CD4-positive, CD25-positive, alpha-beta regulatory T cell (primary cell): ENCODE measurements at regions not wholly inside any gene's neighbourhood (a gene's known extent, or its start where the extent isn't known, plus 50 kb on each side); places are given as distances from the start of the nearest gene placed in this dataset.
"Not testable (repeated sequence)": the region's sequence is repeated elsewhere in the genome, so short reads cannot be mapped to it uniquely, and the experiment has no call there.

ENCODE experiments used
- ATAC-seq, 2 donors: fragments of 150-1000 bp; cut with Tn5 transposase; one replicate each; pipeline ENCODE4 v1.10.0; 2021; ENCODE audit warnings: low read depth in 2 of 2, moderate number of reproducible peaks in 2 of 2, moderate library complexity in 1 of 2
- DNase-seq, 3 donors: peaks; one replicate each; pipeline versions ENCODE4 v3.0.0 to v3.0.0-alpha.2; 2012 to 2022; ENCODE audit warnings: mixed read lengths in 1 of 3
- H3K27ac ChIP-seq: one replicate; pipeline ENCODE4 v1.7.0; 2013; ENCODE audit warnings: mild to moderate bottlenecking, low read length; ENCODE audit not compliant: insufficient read depth, poor library complexity, severe bottlenecking
- H3K27me3 ChIP-seq: one replicate; pipeline ENCODE4 v1.7.0; 2013; ENCODE audit warnings: low read length; ENCODE audit not compliant: control insufficient read depth, insufficient read depth
- H3K36me3 ChIP-seq: one replicate; pipeline ENCODE4 v1.7.0; 2013; ENCODE audit warnings: mild to moderate bottlenecking, low read length, moderate library complexity; ENCODE audit not compliant: control insufficient read depth, insufficient read depth
- H3K4me1 ChIP-seq: 2 replicates; pipeline ENCODE4 v1.7.0; 2013; ENCODE audit warnings: mild to moderate bottlenecking, low read length; ENCODE audit not compliant: insufficient read depth, control insufficient read depth, poor library complexity, severe bottlenecking
- H3K4me3 ChIP-seq: one replicate; pipeline ENCODE4 v1.7.0; 2013; ENCODE audit warnings: low read depth, mild to moderate bottlenecking, low read length, moderate library complexity
- H3K9me3 ChIP-seq, 2 experiments: 1 replicate in 1 of 2; 2 replicates in 1 of 2; pipeline ENCODE4 v1.7.0; 2013; ENCODE audit warnings: low read length in 2 of 2, mild to moderate bottlenecking in 1 of 2, moderate library complexity in 1 of 2; ENCODE audit not compliant: control insufficient read depth in 2 of 2
- H3K27ac Mint-ChIP-seq, 3 donors: one replicate each; pipeline ENCODE4 v1.8.0; 2020 to 2022; ENCODE audit warnings: mild to moderate bottlenecking in 3 of 3, mixed read lengths in 3 of 3, moderate library complexity in 2 of 3
- H3K27me3 Mint-ChIP-seq: one replicate; pipeline ENCODE4 v1.8.0; 2022; ENCODE audit warnings: mild to moderate bottlenecking, mixed read lengths
- H3K36me3 Mint-ChIP-seq: one replicate; pipeline ENCODE4 v1.8.0; 2020; ENCODE audit warnings: mixed read lengths
- H3K4me1 Mint-ChIP-seq, 4 donors: one replicate each; pipeline ENCODE4 v1.8.0; 2020 to 2022; ENCODE audit warnings: mixed read lengths in 4 of 4, mild to moderate bottlenecking in 1 of 4
- H3K4me3 Mint-ChIP-seq, 4 donors: one replicate each; pipeline ENCODE4 v1.8.0; 2020 to 2022; ENCODE audit warnings: mild to moderate bottlenecking in 4 of 4, mixed read lengths in 4 of 4, moderate library complexity in 3 of 4
- H3K9me3 Mint-ChIP-seq, 7 donors: one replicate each; pipeline ENCODE4 v1.8.0; 2020 to 2022; ENCODE audit warnings: mixed read lengths in 7 of 7, mild to moderate bottlenecking in 3 of 7, moderate library complexity in 2 of 7

DNA sequence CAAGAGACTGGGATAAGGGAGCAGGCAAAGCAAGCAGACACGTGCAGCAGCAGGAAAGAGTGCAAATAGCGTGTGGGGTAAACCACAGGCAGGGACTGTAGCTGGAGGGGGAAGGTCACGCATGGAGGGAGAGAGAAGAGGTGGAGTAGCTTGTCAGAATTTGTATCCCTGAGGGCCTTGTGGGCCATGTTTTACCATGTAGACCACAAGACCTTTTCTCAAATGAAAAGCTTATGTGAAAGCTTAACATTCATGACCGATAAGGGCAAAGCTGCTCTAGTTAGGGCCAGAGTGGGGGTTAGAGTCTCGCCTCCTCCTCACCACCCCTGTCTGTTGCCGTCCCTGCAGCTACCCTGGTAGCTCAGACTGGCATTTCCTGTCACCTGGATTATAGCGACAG, 152.9 kb upstream of the E2F7 start:
- H3K9me3 ChIP-seq: no peaks in the 10 kb centered on the region
- no peaks in the 10 kb centered on the region for H3K4me1 ChIP-seq
- no peaks in the 10 kb centered on the region for H3K36me3 Mint-ChIP-seq
- H3K27me3 Mint-ChIP-seq: peaks cover 4% of the 10 kb centered on the region
- H3K27ac ChIP-seq: no peak overlapping the region
- DNase-seq: no peak
- H3K9me3 Mint-ChIP-seq: peaks cover 0 to 4% (median 0%) of the 10 kb centered on the region in 7 donors
- H3K4me3 Mint-ChIP-seq: no peak overlapping the region
- no peaks in the 10 kb centered on the region for H3K4me1 Mint-ChIP-seq
- no peak overlapping the region for H3K4me3 ChIP-seq
- no peaks in the 10 kb centered on the region for H3K36me3 ChIP-seq
- no peak overlapping the region for H3K27ac Mint-ChIP-seq
- no peak for ATAC-seq
- H3K27me3 ChIP-seq: no peaks in the 10 kb centered on the region

DNA sequence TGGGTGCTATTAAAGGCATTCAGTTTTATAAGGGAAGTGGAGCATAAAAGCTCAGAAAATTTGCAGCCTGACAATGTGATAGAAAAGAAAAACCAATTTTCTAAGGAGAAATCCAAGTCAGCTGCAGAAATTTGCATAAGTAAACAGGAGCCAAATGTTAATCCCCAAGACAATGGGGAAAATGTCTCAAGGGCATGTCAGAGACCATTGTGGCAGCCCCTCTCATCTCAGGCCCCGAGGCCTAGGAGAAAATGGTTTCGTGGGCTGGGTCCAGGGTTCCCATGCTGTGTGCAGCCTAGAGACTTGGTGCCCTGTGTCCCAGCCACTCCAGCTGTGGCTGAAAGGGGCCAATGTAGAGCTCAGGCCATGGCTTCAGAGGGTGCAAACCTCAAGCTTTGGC, 150.8 kb upstream of the E2F7 start:
- H3K27ac Mint-ChIP-seq, H3K27me3 ChIP-seq, H3K27ac ChIP-seq, H3K4me1 ChIP-seq, ATAC-seq, H3K36me3 ChIP-seq, H3K4me3 ChIP-seq, H3K27me3 Mint-ChIP-seq, H3K9me3 ChIP-seq, DNase-seq, H3K9me3 Mint-ChIP-seq, H3K4me3 Mint-ChIP-seq, H3K4me1 Mint-ChIP-seq, H3K36me3 Mint-ChIP-seq: not testable (repeated sequence)

DNA sequence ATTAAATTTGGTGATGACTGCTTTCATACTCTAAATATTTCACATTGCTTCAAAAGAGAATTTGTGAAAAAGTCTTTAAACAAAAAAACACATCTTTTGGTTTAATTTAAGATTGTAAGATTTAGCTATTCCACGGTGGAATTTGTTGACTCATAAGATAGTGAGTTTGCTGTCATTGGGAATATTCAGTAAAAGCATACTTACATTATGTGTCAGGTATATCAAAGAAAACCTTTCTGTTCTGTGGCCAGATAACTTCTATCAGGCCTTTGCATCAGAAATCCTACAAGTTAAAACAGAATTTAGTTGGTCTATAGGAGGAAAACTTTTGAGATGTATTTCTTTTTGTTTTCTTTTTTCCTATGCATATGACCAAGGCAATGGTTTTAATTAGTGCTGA, 148.8 kb upstream of the E2F7 start:
- ATAC-seq (no peak), DNase-seq (no peak)
- no peak overlapping the region for H3K4me3 Mint-ChIP-seq
- Histone ChIP-seq H3K4me1 (no peaks in the 10 kb centered on the region), H3K9me3 (peaks cover 0 to 3% of the 10 kb centered on the region in 2 experiments), H3K27me3 (no peaks in the 10 kb centered on the region), H3K36me3 (no peaks in the 10 kb centered on the region), H3K27ac (no peak overlapping the region), H3K4me3 (no peak overlapping the region)
- no peaks in the 10 kb centered on the region for H3K4me1 Mint-ChIP-seq
- H3K27me3 Mint-ChIP-seq: peaks cover 4% of the 10 kb centered on the region
- peaks cover 0 to 13% (median 4%) of the 10 kb centered on the region in 7 donors for H3K9me3 Mint-ChIP-seq
- H3K27ac Mint-ChIP-seq: no peak overlapping the region
- H3K36me3 Mint-ChIP-seq: no peaks in the 10 kb centered on the region

DNA sequence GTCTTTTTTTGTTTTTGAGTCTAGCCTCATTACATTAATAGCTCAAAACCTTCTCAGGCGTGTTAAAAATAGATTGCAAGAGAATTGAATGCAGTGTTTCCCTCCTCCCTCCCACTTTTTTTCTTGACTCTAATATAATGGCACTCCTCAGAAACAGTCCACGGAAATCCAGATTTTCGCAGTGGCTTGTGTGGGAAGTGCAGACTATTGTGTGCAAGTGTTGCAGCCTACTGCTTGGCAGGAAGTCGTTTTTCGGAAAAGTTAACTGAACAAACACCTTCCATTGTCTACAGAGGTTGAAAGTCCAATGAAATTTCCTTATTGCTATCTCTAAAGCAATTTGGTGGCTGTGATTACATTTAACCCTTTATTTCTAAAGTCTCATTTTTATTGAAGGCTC, 147.9 kb upstream of the E2F7 start:
- DNase-seq: no peak
- no peak overlapping the region for H3K27ac ChIP-seq
- no peaks in the 10 kb centered on the region for H3K27me3 ChIP-seq
- no peak overlapping the region for H3K4me3 ChIP-seq
- H3K36me3 ChIP-seq: no peaks in the 10 kb centered on the region
- no peak for ATAC-seq
- no peaks in the 10 kb centered on the region for H3K4me1 Mint-ChIP-seq
- H3K36me3 Mint-ChIP-seq: no peaks in the 10 kb centered on the region
- peaks cover 0 to 3% of the 10 kb centered on the region in 2 experiments for H3K9me3 ChIP-seq
- peaks cover 4% of the 10 kb centered on the region for H3K27me3 Mint-ChIP-seq
- no peak overlapping the region for H3K27ac Mint-ChIP-seq
- H3K9me3 Mint-ChIP-seq: peaks cover 0 to 13% (median 5%) of the 10 kb centered on the region in 7 donors
- no peaks in the 10 kb centered on the region for H3K4me1 ChIP-seq
- H3K4me3 Mint-ChIP-seq: no peak overlapping the region

DNA sequence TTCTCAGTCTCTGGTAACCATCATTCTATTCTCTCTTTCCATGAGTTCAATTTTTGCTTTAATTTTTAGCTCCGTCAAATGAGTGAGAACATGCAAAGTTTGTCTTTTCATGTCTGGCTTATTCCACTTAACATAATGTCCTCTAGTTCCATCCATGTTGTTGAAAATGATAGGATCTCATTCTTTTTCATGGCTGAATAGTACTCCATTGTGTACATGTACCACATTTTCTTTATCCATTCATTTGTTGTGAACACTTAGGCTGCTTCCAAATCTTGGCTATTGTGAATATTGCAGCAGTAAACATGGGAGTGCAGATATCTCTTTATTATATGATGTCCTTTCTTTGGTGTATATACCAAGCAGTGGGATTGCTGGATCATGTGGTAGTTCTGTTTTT, 145.4 kb upstream of the E2F7 start:
- Mint-ChIP-seq H3K9me3 (peaks cover 0 to 13% (median 5%) of the 10 kb centered on the region in 7 donors), H3K27me3 (no peaks in the 10 kb centered on the region), H3K4me3 (no peak overlapping the region), H3K4me1 (no peaks in the 10 kb centered on the region), H3K36me3 (no peaks in the 10 kb centered on the region), H3K27ac (no peak overlapping the region)
- H3K4me3 ChIP-seq: no peak overlapping the region
- no peak for ATAC-seq
- H3K36me3 ChIP-seq: no peaks in the 10 kb centered on the region
- H3K27me3 ChIP-seq: no peaks in the 10 kb centered on the region
- H3K4me1 ChIP-seq: no peaks in the 10 kb centered on the region
- no peak for DNase-seq
- H3K9me3 ChIP-seq: peaks cover 0 to 3% of the 10 kb centered on the region in 2 experiments
- H3K27ac ChIP-seq: no peak overlapping the region

DNA sequence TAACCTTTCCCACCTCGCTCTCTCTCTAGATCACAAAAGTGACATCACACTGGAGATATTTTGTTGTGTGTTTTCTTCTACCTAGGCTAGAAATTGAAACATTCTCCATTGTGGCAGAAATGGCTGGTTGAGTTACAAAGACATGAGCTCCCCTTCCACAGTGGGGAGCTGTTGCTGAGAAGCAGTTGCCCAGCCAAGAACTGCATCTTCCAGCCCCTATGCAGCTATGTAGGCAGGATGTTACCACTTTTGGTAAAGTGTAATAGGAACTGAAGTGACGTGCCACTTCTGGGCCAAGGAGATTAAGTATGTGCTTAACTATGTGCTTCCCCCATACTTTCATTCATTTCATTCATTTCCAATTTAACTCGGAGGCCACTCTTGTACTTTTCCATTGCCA, 138.7 kb upstream of the E2F7 start:
- no peak overlapping the region for H3K4me3 ChIP-seq
- Mint-ChIP-seq H3K27ac (no peak overlapping the region), H3K4me3 (no peak overlapping the region), H3K36me3 (no peaks in the 10 kb centered on the region), H3K4me1 (no peaks in the 10 kb centered on the region), H3K9me3 (peaks cover 0 to 6% (median 3%) of the 10 kb centered on the region in 7 donors), H3K27me3 (no peaks in the 10 kb centered on the region)
- no peak for ATAC-seq
- DNase-seq: no peak
- H3K36me3 ChIP-seq: no peaks in the 10 kb centered on the region
- H3K27ac ChIP-seq: no peak overlapping the region
- H3K4me1 ChIP-seq: no peaks in the 10 kb centered on the region
- no peaks in the 10 kb centered on the region for H3K9me3 ChIP-seq
- no peaks in the 10 kb centered on the region for H3K27me3 ChIP-seq

DNA sequence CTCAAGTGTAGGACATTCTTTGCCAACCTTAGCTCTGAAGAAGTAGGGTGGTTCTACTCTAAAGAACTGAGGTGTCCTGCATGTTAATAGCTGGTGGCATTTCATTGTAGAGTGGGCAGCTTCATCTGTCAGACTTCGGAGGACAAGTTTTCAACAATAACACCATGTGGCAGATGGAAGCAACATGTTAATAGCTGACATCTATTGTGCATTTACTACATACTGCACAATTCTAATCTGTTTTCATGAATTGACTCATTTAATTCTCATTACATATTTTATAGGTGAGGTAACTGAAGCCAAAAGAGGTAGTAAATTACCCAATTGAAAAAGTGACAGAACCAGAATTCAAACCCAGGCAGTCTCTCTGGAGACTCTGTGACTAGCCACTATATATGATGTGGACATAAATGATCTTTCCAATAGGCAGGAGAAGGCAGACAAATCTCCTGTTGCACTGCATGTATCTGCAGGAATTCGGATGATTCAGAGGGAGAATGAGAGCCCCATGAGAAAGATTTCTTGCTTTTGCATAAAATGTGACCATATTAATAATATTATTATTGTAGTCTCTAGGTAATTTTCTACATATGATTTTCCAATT, 137.2 kb upstream of the E2F7 start:
- H3K9me3 Mint-ChIP-seq: peaks cover 0 to 5% (median 3%) of the 10 kb centered on the region in 7 donors
- Histone ChIP-seq H3K27ac (no peak overlapping the region), H3K4me3 (no peak overlapping the region), H3K36me3 (no peaks in the 10 kb centered on the region), H3K27me3 (no peaks in the 10 kb centered on the region), H3K9me3 (no peaks in the 10 kb centered on the region), H3K4me1 (no peaks in the 10 kb centered on the region)
- no peaks in the 10 kb centered on the region for H3K36me3 Mint-ChIP-seq
- ATAC-seq (no peak), DNase-seq (no peak)
- H3K27ac Mint-ChIP-seq: no peak overlapping the region
- no peaks in the 10 kb centered on the region for H3K4me1 Mint-ChIP-seq
- H3K4me3 Mint-ChIP-seq: no peak overlapping the region
- no peaks in the 10 kb centered on the region for H3K27me3 Mint-ChIP-seq

DNA sequence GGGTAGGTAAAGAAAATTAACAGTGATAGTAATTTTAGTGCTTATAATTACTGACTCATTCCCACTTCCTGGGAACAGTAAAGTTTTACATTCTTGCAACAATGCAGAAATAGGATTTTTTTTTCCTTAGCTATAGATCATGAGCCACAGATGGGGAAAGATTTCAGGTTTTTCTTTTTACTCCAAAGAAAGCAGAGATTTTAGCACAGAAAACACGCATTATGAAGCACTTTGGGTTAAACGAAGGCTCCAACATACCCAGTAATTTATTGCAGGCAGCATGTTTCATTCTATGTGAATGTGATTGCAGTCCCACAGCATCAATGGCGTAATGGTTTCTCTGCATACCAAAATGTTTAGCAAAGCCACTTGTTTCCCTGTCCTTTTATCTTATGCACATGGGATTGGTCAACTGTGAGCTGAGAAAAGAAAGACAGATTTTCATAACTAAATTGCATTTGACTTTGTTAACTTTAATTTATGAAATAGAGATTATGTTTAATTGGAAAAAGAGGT, 124.6 kb upstream of the E2F7 start:
- no peaks in the 10 kb centered on the region for H3K36me3 Mint-ChIP-seq
- Histone ChIP-seq H3K9me3 (no peaks in the 10 kb centered on the region), H3K4me1 (no peaks in the 10 kb centered on the region), H3K27me3 (no peaks in the 10 kb centered on the region), H3K27ac (no peak overlapping the region), H3K4me3 (no peak overlapping the region), H3K36me3 (no peaks in the 10 kb centered on the region)
- no peak for ATAC-seq
- no peaks in the 10 kb centered on the region for H3K4me1 Mint-ChIP-seq
- no peak for DNase-seq
- H3K27ac Mint-ChIP-seq: no peak overlapping the region
- no peak overlapping the region for H3K4me3 Mint-ChIP-seq
- H3K9me3 Mint-ChIP-seq: peaks cover 0 to 3% (median 0%) of the 10 kb centered on the region in 7 donors
- no peaks in the 10 kb centered on the region for H3K27me3 Mint-ChIP-seq
